NB4 (cell line): ENCODE measurements at regions not wholly inside any gene's neighbourhood (a gene's known extent, or its start where the extent isn't known, plus 50 kb on each side); places are given as distances from the start of the nearest gene placed in this dataset.

Experiments
- TF ChIP-seq, protein P1 (sequence below): IDR thresholded peaks from one replicate; pipeline ENCODE4 v1.5.1; 2012; ENCODE audit warnings: low read depth, low read length
- TF ChIP-seq, protein P2 (sequence below): IDR thresholded peaks from 2 replicates; pipeline ENCODE4 v1.6.1; 2011; ENCODE audit warnings: low read depth, low read length

DNA sequence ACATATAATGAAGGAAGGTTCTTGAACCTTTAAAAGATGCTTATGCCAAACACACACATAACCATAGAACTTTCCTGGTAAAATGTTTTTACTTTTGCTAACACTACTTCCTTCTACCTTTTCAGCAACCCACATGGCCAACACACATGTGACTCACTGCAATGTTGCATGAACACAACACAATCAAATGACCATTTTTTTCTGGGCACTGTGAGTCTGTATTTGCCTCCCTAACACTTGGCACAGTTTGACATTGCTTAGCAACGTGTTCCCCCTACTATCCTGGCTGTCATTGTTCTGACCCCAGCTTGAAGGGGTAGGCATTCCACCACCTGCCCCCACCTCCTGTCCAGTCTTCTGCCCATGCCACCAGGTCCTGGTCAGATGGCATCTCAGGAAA lies 169.4 kb upstream of the PRNP start:
- TF ChIP-seq, protein P1, sequence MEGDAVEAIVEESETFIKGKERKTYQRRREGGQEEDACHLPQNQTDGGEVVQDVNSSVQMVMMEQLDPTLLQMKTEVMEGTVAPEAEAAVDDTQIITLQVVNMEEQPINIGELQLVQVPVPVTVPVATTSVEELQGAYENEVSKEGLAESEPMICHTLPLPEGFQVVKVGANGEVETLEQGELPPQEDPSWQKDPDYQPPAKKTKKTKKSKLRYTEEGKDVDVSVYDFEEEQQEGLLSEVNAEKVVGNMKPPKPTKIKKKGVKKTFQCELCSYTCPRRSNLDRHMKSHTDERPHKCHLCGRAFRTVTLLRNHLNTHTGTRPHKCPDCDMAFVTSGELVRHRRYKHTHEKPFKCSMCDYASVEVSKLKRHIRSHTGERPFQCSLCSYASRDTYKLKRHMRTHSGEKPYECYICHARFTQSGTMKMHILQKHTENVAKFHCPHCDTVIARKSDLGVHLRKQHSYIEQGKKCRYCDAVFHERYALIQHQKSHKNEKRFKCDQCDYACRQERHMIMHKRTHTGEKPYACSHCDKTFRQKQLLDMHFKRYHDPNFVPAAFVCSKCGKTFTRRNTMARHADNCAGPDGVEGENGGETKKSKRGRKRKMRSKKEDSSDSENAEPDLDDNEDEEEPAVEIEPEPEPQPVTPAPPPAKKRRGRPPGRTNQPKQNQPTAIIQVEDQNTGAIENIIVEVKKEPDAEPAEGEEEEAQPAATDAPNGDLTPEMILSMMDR = no peak
- TF ChIP-seq, protein P2, sequence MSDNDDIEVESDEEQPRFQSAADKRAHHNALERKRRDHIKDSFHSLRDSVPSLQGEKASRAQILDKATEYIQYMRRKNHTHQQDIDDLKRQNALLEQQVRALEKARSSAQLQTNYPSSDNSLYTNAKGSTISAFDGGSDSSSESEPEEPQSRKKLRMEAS = no peak
